ENCODE measurements at regions not wholly inside any gene's neighbourhood (a gene's known extent, or its start where the extent isn't known, plus 50 kb on each side); places are given as distances from the start of the nearest gene placed in this dataset.
A peak's percentile ranks its signal among the peaks of the same experiment; 100 is the strongest.
"Not testable (repeated sequence)": the region's sequence is repeated elsewhere in the genome, so short reads cannot be mapped to it uniquely, and the experiment has no call there.

DNA sequence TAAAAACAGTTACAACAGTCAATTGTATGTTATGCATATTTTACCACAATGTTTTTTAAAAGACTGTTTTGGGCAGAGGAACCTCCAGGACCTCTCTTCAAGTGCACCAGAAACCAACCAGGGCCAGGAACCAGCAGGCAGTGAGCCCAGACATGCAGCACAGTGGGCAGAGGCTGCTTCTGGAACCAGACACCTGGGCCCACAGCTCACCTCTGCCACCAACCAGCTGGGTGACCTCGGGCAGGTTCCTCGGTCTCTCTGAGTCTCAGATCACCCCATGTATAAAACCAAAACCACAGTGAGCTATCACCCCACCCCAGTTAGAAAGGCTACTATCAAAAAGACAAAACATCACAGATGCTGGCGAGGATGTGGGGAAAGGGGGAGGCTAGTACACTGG is 161.0 kb downstream of the C16orf95 start:
- H3K9me3 Mint-ChIP-seq, result no peaks in the 10 kb centered on the region
- H3K27ac Mint-ChIP-seq, result no peak overlapping the region
- no peaks in the 10 kb centered on the region for H3K36me3 Mint-ChIP-seq (ENCODE audit: low read depth)
- peaks cover 7% of the 10 kb centered on the region for H3K27me3 Mint-ChIP-seq
- DNase-seq (no peak), ATAC-seq (no peak)
- H3K4me3 Mint-ChIP-seq, result no peak overlapping the region
- H3K4me1 Mint-ChIP-seq, result no peaks in the 10 kb centered on the region

GRCh38 chr16:87160234-87160636 is 157.0 kb downstream of the C16orf95 start:
- ATAC-seq (no peak), DNase-seq (no peak)
- peaks cover 4% of the 10 kb centered on the region for H3K9me3 Mint-ChIP-seq
- H3K4me1 Mint-ChIP-seq, result no peaks in the 10 kb centered on the region
- H3K27ac Mint-ChIP-seq, result no peak overlapping the region
- peaks cover 10% of the 10 kb centered on the region for H3K27me3 Mint-ChIP-seq
- H3K4me3 Mint-ChIP-seq, result no peak overlapping the region
- H3K36me3 Mint-ChIP-seq (ENCODE audit: low read depth), result peaks cover 2% of the 10 kb centered on the region

DNA sequence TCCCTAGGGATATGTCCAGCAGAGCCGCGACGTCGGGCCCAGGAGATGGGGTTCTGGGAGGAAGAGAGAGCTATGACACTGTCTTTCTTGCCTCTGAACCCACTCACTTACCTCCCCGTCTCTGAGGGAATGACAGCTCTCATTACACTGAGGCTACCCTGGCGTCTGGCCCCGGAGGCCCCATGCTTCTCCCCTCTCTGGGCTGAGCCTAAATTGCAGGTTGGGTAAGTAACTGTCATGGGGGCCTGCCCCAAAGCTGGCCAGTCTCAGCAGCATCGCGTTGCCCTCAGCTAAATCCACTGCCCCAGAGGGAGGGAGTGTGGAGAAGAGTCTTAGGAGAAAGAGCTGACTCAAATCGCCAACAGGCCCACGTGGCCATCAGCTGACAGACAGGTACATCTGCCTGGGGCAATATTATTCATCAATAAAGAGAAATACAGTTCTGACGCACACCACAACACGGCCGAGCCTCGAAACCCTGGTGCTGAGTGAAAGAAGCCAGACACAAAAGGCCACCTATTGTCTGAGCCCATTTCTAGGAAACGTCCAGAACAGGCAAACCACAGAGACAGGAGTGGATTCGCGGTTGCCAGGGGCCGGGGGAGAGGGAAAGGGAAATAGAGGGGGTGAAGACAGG is 156.4 kb downstream of the C16orf95 start:
- Mint-ChIP-seq H3K27me3 (peaks cover 10% of the 10 kb centered on the region), H3K9me3 (peaks cover 4% of the 10 kb centered on the region), H3K27ac (no peak overlapping the region), H3K4me3 (no peak overlapping the region), H3K4me1 (no peaks in the 10 kb centered on the region), H3K36me3 (ENCODE audit: low read depth) (peaks cover 2% of the 10 kb centered on the region)
- no peak for DNase-seq
- ATAC-seq, result no peak

DNA sequence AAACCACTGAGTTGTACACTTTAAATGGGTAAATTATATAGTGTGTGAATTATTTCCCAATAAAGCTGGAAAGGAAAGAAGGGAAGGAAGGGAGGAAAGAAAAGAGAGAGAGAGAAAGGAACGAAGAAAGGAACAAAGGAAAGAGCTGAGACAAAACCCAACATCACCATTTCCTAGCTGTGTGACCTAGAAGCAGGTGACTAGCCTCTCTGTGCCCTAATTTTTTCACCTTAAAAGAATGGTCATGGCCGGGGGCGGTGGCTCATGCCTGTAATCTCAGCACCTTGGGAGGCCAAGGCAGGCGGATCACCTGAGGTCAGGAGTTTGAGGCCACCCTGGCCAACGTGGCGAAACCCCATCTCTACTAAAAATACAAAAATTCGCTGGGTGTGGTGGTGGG is 155.8 kb downstream of the C16orf95 start:
- H3K4me1 Mint-ChIP-seq; H3K27me3 Mint-ChIP-seq; H3K27ac Mint-ChIP-seq; H3K36me3 Mint-ChIP-seq (ENCODE audit: low read depth); H3K4me3 Mint-ChIP-seq; H3K9me3 Mint-ChIP-seq; ATAC-seq; DNase-seq: not testable (repeated sequence)

- H3K4me3 Mint-ChIP-seq, result no peak overlapping the region
- peak; percentile 20 for ATAC-seq
- no peak for DNase-seq
- no peaks in the 10 kb centered on the region for H3K4me1 Mint-ChIP-seq
- H3K9me3 Mint-ChIP-seq, result peaks cover 5% of the 10 kb centered on the region
- H3K27me3 Mint-ChIP-seq, result peaks cover 10% of the 10 kb centered on the region
- H3K36me3 Mint-ChIP-seq (ENCODE audit: low read depth), result peaks cover 2% of the 10 kb centered on the region
- peak overlapping the region; percentile 74 for H3K27ac Mint-ChIP-seq
These were observed 155.1 kb downstream of the C16orf95 start for GRCh38 chr16:87161822-87162676.

- H3K4me3 Mint-ChIP-seq; H3K36me3 Mint-ChIP-seq (ENCODE audit: low read depth); ATAC-seq; H3K27me3 Mint-ChIP-seq; DNase-seq; H3K27ac Mint-ChIP-seq; H3K4me1 Mint-ChIP-seq: not testable (repeated sequence)
- peaks cover 12% of the 10 kb centered on the region for H3K9me3 Mint-ChIP-seq
These were observed 154.4 kb downstream of the C16orf95 start for GRCh38 chr16:87162799-87163198.

DNA sequence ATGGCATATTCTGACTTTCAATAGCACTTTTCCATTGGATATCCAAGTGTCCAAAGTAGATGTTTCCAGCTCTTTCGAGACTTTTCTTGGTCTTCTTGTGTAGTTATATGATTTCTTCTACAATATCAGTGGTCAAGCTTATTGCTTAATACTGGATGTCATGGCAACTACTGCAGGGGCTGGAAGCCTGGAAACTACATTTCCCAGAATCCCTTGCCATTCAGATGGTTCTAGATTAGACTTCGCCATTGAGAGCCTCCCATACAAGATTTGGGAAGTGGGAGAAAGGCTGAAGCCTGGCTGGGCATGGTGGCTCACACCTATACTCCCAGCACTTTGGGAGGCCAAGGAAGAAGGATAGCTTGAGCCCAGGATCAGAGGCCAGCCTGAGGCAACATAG is 153.6 kb downstream of the C16orf95 start:
- Mint-ChIP-seq H3K4me1 (no peaks in the 10 kb centered on the region), H3K27ac (no peak overlapping the region), H3K27me3 (peaks cover 6% of the 10 kb centered on the region), H3K4me3 (no peak overlapping the region), H3K36me3 (ENCODE audit: low read depth) (peaks cover 2% of the 10 kb centered on the region), H3K9me3 (peaks cover 14% of the 10 kb centered on the region)
- ATAC-seq, result no peak
- no peak for DNase-seq

DNA sequence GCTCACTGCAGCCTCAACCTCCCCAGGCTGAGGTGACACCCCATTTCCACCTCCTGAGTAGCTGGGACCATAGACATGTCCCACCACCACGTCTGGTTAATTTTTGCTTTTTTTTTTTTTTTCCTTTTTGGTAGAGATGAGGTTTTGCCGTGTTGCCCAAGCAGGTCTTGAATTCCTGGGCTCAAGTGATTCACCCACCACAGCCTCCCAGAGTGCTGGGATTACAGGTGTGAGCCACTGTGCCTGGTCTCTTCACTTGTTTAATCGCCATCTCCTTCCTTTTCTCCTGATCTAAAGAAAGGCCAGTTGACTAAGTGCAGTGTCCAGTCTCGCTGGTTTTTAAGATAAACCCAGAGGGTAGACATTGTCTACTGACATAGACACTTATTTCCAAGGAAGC is 152.0 kb downstream of the C16orf95 start:
- no peak for DNase-seq
- Mint-ChIP-seq H3K4me3 (no peak overlapping the region), H3K27ac (no peak overlapping the region), H3K4me1 (no peaks in the 10 kb centered on the region), H3K27me3 (peaks cover 3% of the 10 kb centered on the region), H3K9me3 (peaks cover 14% of the 10 kb centered on the region), H3K36me3 (ENCODE audit: low read depth) (peaks cover 2% of the 10 kb centered on the region)
- no peak for ATAC-seq

- Mint-ChIP-seq H3K4me1 (no peaks in the 10 kb centered on the region), H3K27ac (no peak overlapping the region), H3K27me3 (peaks cover 3% of the 10 kb centered on the region), H3K9me3 (peaks cover 14% of the 10 kb centered on the region), H3K4me3 (no peak overlapping the region), H3K36me3 (ENCODE audit: low read depth) (peaks cover 2% of the 10 kb centered on the region)
- DNase-seq (no peak), ATAC-seq (no peak)
These were observed 151.3 kb downstream of the C16orf95 start for GRCh38 chr16:87165885-87166284.

DNA sequence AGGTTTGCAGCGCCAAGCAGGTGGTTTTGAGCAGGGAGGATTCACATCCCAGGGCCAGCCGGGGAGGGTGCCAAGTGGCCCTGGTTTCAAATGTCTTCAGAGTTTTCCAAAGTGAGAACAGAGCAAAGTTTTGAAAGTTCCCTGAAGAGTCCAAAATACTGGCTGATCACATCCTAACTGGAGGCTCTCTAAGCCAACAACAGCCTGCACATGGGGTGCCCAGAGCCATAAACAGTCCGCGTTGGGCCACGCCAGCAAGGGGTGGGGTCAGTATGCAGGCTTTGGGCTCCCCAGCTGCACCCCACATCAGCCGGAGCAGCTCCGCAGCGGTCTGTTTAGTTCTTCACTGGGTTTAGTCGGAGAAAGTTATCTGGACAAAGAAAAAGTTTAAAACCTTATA is 150.9 kb downstream of the C16orf95 start:
- Mint-ChIP-seq H3K27ac (no peak overlapping the region), H3K4me3 (no peak overlapping the region), H3K4me1 (no peaks in the 10 kb centered on the region), H3K36me3 (ENCODE audit: low read depth) (peaks cover 2% of the 10 kb centered on the region), H3K9me3 (peaks cover 14% of the 10 kb centered on the region), H3K27me3 (peaks cover 3% of the 10 kb centered on the region)
- ATAC-seq (no peak), DNase-seq (no peak)

DNA sequence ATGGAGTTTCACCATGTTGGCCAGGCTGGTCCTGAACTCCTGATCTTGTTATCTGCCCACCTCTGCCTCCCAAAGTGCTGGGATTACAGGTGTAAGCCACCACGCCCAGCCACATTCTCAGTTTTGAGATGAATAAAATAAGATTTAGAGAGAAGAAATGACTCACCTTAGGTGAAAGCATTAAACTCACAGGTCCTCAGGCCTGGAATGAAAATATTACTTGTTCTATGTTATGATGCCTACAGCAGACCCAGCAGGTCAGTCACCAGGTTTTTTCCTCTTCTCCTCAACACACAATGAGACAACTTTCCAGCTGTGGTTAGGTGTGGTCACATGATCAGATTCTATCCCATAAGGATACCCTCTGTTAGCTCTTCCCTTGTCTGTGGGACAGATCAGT is 150.3 kb downstream of the C16orf95 start:
- Mint-ChIP-seq H3K27me3 (peaks cover 3% of the 10 kb centered on the region), H3K9me3 (peaks cover 14% of the 10 kb centered on the region), H3K4me1 (no peaks in the 10 kb centered on the region), H3K4me3 (no peak overlapping the region), H3K27ac (no peak overlapping the region), H3K36me3 (ENCODE audit: low read depth) (peaks cover 2% of the 10 kb centered on the region)
- DNase-seq (no peak), ATAC-seq (no peak)

GRCh38 chr16:87169509-87169995 is 147.6 kb downstream of the C16orf95 start:
- H3K4me1 Mint-ChIP-seq, result no peaks in the 10 kb centered on the region
- H3K4me3 Mint-ChIP-seq, result no peak overlapping the region
- peaks cover 10% of the 10 kb centered on the region for H3K9me3 Mint-ChIP-seq
- ATAC-seq, result no peak
- no peaks in the 10 kb centered on the region for H3K36me3 Mint-ChIP-seq (ENCODE audit: low read depth)
- H3K27ac Mint-ChIP-seq, result no peak overlapping the region
- DNase-seq, result no peak
- peaks cover 2% of the 10 kb centered on the region for H3K27me3 Mint-ChIP-seq

GRCh38 chr16:87170310-87170709 is 146.9 kb downstream of the C16orf95 start:
- Mint-ChIP-seq H3K27me3 (peaks cover 2% of the 10 kb centered on the region), H3K4me3 (no peak overlapping the region), H3K9me3 (peaks cover 10% of the 10 kb centered on the region), H3K36me3 (ENCODE audit: low read depth) (no peaks in the 10 kb centered on the region), H3K27ac (no peak overlapping the region), H3K4me1 (no peaks in the 10 kb centered on the region)
- ATAC-seq (no peak), DNase-seq (no peak)

DNA sequence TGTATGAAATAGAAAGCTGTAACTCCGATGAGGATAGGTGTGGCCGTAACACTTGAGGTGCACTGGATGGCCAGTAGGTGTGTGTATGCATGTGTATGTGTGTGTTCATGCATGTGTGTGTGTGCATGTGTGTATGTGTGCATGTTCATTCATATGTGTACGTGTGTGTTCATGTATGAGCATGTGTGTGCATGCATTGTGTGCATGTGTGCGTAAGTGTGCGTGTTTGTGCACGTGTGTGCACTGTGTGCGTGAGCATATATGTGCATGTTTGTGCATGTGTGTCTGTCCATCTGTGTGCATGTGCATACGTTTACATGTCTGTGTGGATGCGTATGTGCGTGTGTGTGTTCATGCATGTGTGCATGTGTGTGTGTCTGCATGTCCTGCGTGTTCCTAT is 145.5 kb downstream of the C16orf95 start:
- Mint-ChIP-seq H3K27me3 (peaks cover 2% of the 10 kb centered on the region), H3K9me3 (peaks cover 10% of the 10 kb centered on the region), H3K4me1 (no peaks in the 10 kb centered on the region), H3K27ac (no peak overlapping the region), H3K4me3 (no peak overlapping the region), H3K36me3 (ENCODE audit: low read depth) (no peaks in the 10 kb centered on the region)
- DNase-seq (no peak), ATAC-seq (no peak)

GRCh38 chr16:87172632-87173031 is 144.6 kb downstream of the C16orf95 start:
- no peak overlapping the region for H3K4me3 Mint-ChIP-seq
- H3K4me1 Mint-ChIP-seq, result no peaks in the 10 kb centered on the region
- ATAC-seq, result no peak
- H3K36me3 Mint-ChIP-seq (ENCODE audit: low read depth), result no peaks in the 10 kb centered on the region
- H3K9me3 Mint-ChIP-seq, result peaks cover 3% of the 10 kb centered on the region
- no peak overlapping the region for H3K27ac Mint-ChIP-seq
- H3K27me3 Mint-ChIP-seq, result peaks cover 2% of the 10 kb centered on the region
- DNase-seq, result no peak

All from activated naive CD8-positive, alpha-beta T cell treated with anti-CD3 and anti-CD28 coated beads, Interleukin-2, amount 50 U/mL, for 24 hours (primary cell).